Activated naive CD4-positive, alpha-beta T cell treated with anti-CD3 and anti-CD28 coated beads, Interleukin-2, amount 50 U/mL, for 72 hours (primary cell): ENCODE measurements at regions not wholly inside any gene's neighbourhood (a gene's known extent, or its start where the extent isn't known, plus 50 kb on each side); places are given as distances from the start of the nearest gene placed in this dataset.
"Not testable (repeated sequence)": the region's sequence is repeated elsewhere in the genome, so short reads cannot be mapped to it uniquely, and the experiment has no call there.

ENCODE experiments used
- ATAC-seq, 2 donors: fragments of 150-1000 bp; cut with Tn5 transposase; 2 replicates each; pipeline ENCODE4 v1.10.0; 2021; ENCODE audit warnings: mild to moderate bottlenecking in 2 of 2, moderate library complexity in 2 of 2
- DNase-seq, 2 donors: peaks; one replicate each; pipeline ENCODE4 v3.0.0; 2021 to 2022; ENCODE audit warnings: low spot score in 2 of 2
- H3K27ac Mint-ChIP-seq, 2 donors: one replicate each; pipeline ENCODE4 v1.8.0; 2022; ENCODE audit warnings: mild to moderate bottlenecking in 2 of 2, mixed read lengths in 2 of 2
- H3K36me3 Mint-ChIP-seq, 2 donors: one replicate each; pipeline ENCODE4 v1.8.0; 2022; ENCODE audit warnings: mixed read lengths in 2 of 2
- H3K9me3 Mint-ChIP-seq, 2 donors: one replicate each; pipeline ENCODE4 v1.8.0; 2022; ENCODE audit warnings: mixed read lengths in 2 of 2

DNA sequence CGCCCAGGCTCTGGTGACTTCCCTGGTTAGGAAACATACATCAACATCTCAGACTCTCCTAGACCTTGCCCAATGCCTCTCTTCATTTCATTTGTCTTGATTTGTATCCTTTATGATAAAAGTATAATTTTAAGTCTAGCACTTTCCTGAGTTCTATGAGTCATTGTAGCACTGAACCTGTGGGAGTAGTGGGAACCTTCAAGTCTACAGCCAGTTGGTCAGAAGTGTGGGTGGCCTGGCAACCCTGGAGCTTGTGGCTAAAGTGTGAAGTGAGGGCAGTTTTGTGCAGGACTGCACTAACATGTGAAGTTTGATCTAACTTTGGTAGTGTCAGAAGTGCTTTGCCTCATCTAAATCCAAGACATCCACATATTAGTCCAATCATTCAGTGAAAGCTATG is 259.3 kb upstream of the IGFBP7 start:
- peaks cover 0 to 6% of the 10 kb centered on the region in 2 donors for H3K9me3 Mint-ChIP-seq

DNA sequence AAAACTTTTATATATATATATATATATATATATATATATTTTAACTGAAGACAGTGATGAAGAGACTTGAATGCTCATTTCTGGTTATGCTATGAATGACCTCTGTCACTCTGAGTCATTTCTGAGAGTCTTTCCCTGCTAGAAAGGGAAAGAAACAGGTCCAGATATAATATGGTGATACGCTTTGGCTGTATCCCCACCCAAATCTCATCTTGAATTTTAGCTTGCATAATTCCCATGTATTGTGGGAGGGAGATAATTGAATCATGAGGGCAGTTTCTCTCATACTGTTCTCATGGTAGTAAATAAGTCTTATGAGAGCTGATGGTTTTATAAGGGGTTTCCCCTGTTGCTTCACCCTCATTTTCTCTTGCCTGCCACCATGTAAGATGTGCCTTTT is 254.1 kb upstream of the IGFBP7 start:
- Mint-ChIP-seq H3K27ac (no peak overlapping the region), H3K9me3 (peaks cover 1 to 11% of the 10 kb centered on the region in 2 donors), H3K36me3 (no peaks in the 10 kb centered on the region)
- no peak for DNase-seq
- ATAC-seq: no peak

More for the DNA sequence above, 259.3 kb upstream of the IGFBP7 start:
- Mint-ChIP-seq H3K36me3 (no peaks in the 10 kb centered on the region), H3K27ac (no peak overlapping the region)
- no peak for DNase-seq
- no peak for ATAC-seq

- H3K36me3 Mint-ChIP-seq: no peaks in the 10 kb centered on the region
- peaks cover 11 to 17% of the 10 kb centered on the region in 2 donors for H3K9me3 Mint-ChIP-seq
- no peak for DNase-seq
- no peak for ATAC-seq
- no peak overlapping the region for H3K27ac Mint-ChIP-seq
These were observed 253.2 kb upstream of the IGFBP7 start for GRCh38 chr4:57363346-57363745.

- no peak for DNase-seq
- H3K36me3 Mint-ChIP-seq: no peaks in the 10 kb centered on the region
- no peak overlapping the region for H3K27ac Mint-ChIP-seq
- peaks cover 11% of the 10 kb centered on the region in 2 donors for H3K9me3 Mint-ChIP-seq
- no peak for ATAC-seq
These were observed 250.5 kb upstream of the IGFBP7 start for GRCh38 chr4:57360681-57361080.

GRCh38 chr4:57355101-57355665 is 245.0 kb upstream of the IGFBP7 start:
- H3K27ac Mint-ChIP-seq: peak overlapping the region in 1 of 2 donors; percentile 23
- H3K9me3 Mint-ChIP-seq: peaks cover 8 to 11% of the 10 kb centered on the region in 2 donors
- ATAC-seq: no peak
- DNase-seq: no peak
- H3K36me3 Mint-ChIP-seq: no peaks in the 10 kb centered on the region

GRCh38 chr4:57351731-57352130 is 241.5 kb upstream of the IGFBP7 start:
- Mint-ChIP-seq H3K36me3 (no peaks in the 10 kb centered on the region), H3K27ac (no peak overlapping the region), H3K9me3 (peaks cover 0 to 4% of the 10 kb centered on the region in 2 donors)
- no peak for ATAC-seq
- no peak for DNase-seq

DNA sequence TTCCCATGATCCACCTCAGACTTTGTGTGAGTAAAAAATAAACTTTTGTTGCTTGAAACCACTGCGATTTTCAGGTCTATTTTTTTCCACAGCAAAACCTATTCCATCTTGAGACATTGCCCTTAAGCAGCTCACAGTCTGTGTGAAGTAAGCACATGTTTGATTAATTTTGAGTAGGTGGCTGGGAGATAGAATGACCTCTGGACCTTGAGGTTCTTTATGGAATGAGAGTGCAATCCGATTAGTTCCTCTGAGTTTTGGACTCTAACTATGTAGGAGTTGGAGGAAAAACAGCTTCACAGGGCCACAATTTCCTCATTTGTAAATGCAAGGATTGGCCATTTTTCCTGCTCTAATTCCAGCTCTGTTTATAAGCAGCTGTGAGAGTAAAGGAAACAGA is 234.1 kb upstream of the IGFBP7 start:
- DNase-seq (no peak), ATAC-seq (no peak)

GRCh38 chr4:57342411-57342810 is 232.2 kb upstream of the IGFBP7 start:
- ATAC-seq (no peak), DNase-seq (no peak)
- peaks cover 0 to 4% of the 10 kb centered on the region in 2 donors for H3K9me3 Mint-ChIP-seq
- no peak overlapping the region for H3K27ac Mint-ChIP-seq
- no peaks in the 10 kb centered on the region for H3K36me3 Mint-ChIP-seq

More for the DNA sequence above, 234.1 kb upstream of the IGFBP7 start:
- peaks cover 0 to 4% of the 10 kb centered on the region in 2 donors for H3K9me3 Mint-ChIP-seq
- no peak overlapping the region for H3K27ac Mint-ChIP-seq
- no peaks in the 10 kb centered on the region for H3K36me3 Mint-ChIP-seq

DNA sequence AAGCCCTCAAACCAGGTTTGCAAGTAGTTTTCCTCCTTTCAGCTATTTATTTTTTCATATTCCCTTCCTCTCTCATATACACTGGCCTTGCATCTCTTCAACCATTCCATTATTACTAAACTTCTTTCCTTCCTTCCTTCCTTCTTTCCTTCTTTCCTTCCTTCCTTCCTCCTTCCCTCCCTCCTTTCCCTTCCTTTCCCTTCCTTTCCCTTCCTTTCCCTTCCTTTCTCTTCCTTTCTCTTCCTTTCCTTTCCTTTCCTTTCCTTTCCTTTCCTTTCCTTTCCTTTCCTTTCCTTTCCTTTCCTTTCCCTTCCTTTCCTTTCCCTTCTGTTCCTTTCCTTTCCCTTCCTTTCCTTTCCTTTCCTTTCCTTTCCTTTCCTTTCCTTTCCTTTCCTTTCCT is 228.7 kb upstream of the IGFBP7 start:
- ATAC-seq, DNase-seq, H3K27ac Mint-ChIP-seq, H3K9me3 Mint-ChIP-seq, H3K36me3 Mint-ChIP-seq: not testable (repeated sequence)

DNA sequence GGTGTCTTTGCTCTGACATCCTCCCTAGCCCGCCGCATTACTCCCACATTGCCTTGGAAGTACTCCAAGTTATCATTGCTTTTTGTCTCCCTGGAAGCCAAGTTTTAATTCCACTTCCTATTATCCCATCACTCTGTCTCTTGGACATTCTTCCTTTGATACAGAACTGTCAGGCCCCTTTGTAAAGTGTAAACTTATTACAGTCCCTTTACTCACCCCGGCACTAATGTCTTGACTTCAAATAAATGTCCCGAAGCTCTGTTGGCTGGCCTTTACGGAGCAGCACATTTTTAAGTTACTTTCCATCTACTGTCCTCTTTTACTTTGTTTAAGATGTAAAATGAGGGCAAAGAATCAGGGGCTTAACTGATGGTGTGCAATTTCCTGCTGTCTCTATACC is 223.5 kb upstream of the IGFBP7 start:
- Mint-ChIP-seq H3K9me3 (peaks cover 0 to 3% of the 10 kb centered on the region in 2 donors), H3K27ac (no peak overlapping the region), H3K36me3 (no peaks in the 10 kb centered on the region)
- no peak for DNase-seq
- ATAC-seq: no peak

GRCh38 chr4:57331959-57332358 is 221.8 kb upstream of the IGFBP7 start:
- DNase-seq (no peak), ATAC-seq (no peak)
- no peaks in the 10 kb centered on the region for H3K36me3 Mint-ChIP-seq
- no peak overlapping the region for H3K27ac Mint-ChIP-seq
- H3K9me3 Mint-ChIP-seq: peaks cover 0 to 3% of the 10 kb centered on the region in 2 donors

DNA sequence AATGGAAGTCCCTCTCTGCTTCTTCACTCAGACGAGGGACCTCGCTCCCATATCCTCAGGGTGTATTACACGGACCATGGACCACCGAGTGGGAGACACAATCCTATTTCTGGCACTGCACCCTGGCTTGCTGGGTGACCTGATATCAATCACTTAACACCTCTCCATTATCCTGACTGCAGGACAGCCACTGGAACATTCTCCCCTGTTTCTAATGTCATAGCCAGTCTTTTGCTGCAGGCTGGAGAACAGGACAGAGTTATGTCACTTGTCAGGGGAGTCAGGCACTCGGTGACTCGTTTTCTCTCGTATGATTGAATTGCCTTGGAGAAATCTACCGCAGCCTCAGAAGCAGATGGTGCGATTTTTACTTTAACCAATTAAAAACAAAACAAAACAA is 219.1 kb upstream of the IGFBP7 start:
- no peak for DNase-seq
- no peak overlapping the region for H3K27ac Mint-ChIP-seq
- H3K36me3 Mint-ChIP-seq: no peaks in the 10 kb centered on the region
- H3K9me3 Mint-ChIP-seq: no peaks in the 10 kb centered on the region
- ATAC-seq: no peak

GRCh38 chr4:57324673-57325307 is 214.6 kb upstream of the IGFBP7 start:
- no peak for DNase-seq
- Mint-ChIP-seq H3K9me3 (no peaks in the 10 kb centered on the region), H3K36me3 (no peaks in the 10 kb centered on the region), H3K27ac (no peak overlapping the region)
- no peak for ATAC-seq

DNA sequence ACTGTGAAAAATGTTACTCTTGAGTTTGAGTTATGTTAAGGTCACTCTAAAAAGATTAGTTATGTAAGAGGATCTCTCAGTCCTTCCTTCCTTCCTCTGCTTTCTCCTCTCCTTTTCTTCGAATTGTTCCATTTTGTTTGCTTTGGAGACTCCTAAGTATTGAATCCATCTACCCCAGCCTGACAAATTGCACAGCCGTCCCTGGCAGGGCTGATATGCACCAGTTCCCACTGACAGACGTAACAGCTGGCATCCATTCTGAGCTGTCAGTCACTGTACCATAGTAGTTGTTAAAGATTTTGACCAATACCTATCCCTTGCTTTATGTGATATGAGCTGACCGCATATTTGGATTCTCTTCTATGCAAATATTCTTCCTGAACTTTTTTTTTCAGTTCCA is 210.7 kb upstream of the IGFBP7 start:
- no peaks in the 10 kb centered on the region for H3K36me3 Mint-ChIP-seq
- H3K9me3 Mint-ChIP-seq: no peaks in the 10 kb centered on the region
- DNase-seq: no peak
- no peak for ATAC-seq
- no peak overlapping the region for H3K27ac Mint-ChIP-seq

DNA sequence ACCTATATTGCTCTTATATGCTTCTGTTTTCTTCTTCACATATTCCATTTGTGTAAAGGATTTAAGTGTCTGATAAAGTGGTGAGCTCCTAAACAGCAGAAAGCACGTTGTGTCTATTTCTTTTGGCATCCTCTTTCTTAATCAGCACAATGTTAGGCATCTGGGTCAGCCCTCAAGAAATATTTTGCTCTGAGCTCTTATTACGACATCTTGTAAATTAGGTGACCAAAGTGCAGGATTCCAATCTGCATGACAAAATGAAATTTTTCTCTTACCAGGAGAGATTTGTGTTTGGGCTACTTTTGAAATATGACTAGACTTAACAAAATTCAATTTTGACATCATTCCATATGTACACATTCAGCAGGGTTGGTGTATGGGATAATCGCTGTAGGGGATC is 210.0 kb upstream of the IGFBP7 start:
- Mint-ChIP-seq H3K9me3 (no peaks in the 10 kb centered on the region), H3K27ac (no peak overlapping the region), H3K36me3 (no peaks in the 10 kb centered on the region)
- no peak for ATAC-seq
- no peak for DNase-seq

DNA sequence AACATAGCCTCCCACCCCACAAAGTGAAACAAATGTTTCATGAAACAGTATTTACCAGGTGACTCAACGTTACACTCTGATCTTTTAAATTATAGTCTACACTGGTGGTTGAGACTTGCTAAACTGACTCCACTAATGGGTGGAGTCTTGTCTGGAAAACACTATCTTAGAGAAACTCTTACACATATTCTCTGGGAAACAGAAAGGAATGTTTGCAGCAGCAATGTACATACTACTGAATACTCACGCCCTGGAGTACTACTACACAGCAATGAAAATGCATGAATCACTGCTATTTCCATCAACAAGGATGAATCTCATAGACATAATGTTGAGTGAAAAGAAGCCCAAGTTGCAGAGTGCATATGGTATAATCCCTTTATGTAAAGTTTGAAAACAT is 208.5 kb upstream of the IGFBP7 start:
- ATAC-seq: no peak
- no peak for DNase-seq
- Mint-ChIP-seq H3K9me3 (no peaks in the 10 kb centered on the region), H3K36me3 (no peaks in the 10 kb centered on the region), H3K27ac (no peak overlapping the region)

GRCh38 chr4:57314636-57315035 is 204.5 kb upstream of the IGFBP7 start:
- DNase-seq (no peak), ATAC-seq (no peak)
- no peak overlapping the region for H3K27ac Mint-ChIP-seq
- peaks cover 0 to 6% of the 10 kb centered on the region in 2 donors for H3K9me3 Mint-ChIP-seq
- no peaks in the 10 kb centered on the region for H3K36me3 Mint-ChIP-seq

DNA sequence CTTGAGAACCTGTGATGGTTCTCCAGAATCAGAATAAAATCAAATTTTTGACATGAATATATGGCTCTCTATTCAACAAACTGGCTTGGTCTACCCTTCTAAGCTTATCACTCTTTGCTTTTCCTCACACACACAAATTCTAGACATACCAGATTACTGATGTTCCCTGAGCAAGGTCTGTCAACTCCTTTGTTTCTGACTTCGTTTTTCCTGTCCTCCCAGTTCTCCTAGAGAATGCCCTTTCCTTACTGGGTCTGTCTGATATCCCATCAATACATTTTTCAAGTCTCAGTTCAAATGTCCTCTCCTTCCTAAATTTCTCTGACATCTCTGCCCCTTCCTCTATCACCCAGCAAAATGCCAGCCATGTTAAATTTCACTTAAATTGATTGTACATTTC is 202.1 kb upstream of the IGFBP7 start:
- ATAC-seq: no peak
- Mint-ChIP-seq H3K9me3 (peaks cover 0 to 6% of the 10 kb centered on the region in 2 donors), H3K36me3 (no peaks in the 10 kb centered on the region), H3K27ac (no peak overlapping the region)
- no peak for DNase-seq
